Esophagus squamous epithelium (tissue), 4 donors: ENCODE measurements at regions not wholly inside any gene's neighbourhood (a gene's known extent, or its start where the extent isn't known, plus 50 kb on each side); places are given as distances from the start of the nearest gene placed in this dataset.

Experiments
- CTCF ChIP-seq, 6 experiments: fragments of 450-650 bp in 4 of 6; fragments of 200-600 bp in 2 of 6; sonication (generic) in 2 of 6; IDR thresholded peaks; one replicate each; pipeline ENCODE4 v1.5.1; 2016 to 2019; ENCODE audit warnings: antibody characterized with exemption in 6 of 6, mild to moderate bottlenecking in 4 of 6, moderate library complexity in 4 of 6
- POLR2A ChIP-seq, 4 donors: fragments of 450-650 bp; IDR thresholded peaks; one replicate each; pipeline ENCODE4 v1.6.1; 2017; ENCODE audit warnings: antibody characterized with exemption in 4 of 4, mild to moderate bottlenecking in 4 of 4, moderate library complexity in 3 of 4

GRCh38 chr12:46065412-46066166 lies 75.2 kb upstream of the SCAF11 start:
- no peak for TF ChIP-seq CTCF (IDR thresholded peaks at IDR 0.05)
- no peak for TF ChIP-seq POLR2A (IDR thresholded peaks at IDR 0.05)
